ENCODE measurements at regions not wholly inside any gene's neighbourhood (a gene's known extent, or its start where the extent isn't known, plus 50 kb on each side); places are given as distances from the start of the nearest gene placed in this dataset.

DNA sequence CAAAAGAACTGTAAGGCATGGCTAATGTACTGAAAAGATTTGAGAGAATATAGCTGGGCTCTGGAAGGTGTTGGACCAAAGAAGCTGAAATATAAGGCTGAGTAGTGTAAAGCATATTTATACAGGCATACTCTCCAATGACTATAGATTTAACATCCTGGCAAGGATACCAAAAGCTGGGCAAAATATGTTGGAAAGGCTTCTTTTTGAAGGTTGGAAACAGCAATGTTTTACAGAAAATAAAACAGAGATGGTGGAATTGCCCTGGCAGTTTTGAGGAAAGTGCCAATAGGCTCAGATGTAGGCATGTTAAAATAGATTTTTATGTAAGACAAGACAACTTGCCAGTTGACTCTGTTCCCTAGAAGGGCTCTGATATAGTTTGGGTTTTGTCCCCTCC is 184.1 kb upstream of the SHISA6 start:
- no peaks in the 10 kb centered on the region for H3K4me1 ChIP-seq (ENCODE audit: control insufficient read depth in 1 of 2, low read depth in 2 of 2)

DNA sequence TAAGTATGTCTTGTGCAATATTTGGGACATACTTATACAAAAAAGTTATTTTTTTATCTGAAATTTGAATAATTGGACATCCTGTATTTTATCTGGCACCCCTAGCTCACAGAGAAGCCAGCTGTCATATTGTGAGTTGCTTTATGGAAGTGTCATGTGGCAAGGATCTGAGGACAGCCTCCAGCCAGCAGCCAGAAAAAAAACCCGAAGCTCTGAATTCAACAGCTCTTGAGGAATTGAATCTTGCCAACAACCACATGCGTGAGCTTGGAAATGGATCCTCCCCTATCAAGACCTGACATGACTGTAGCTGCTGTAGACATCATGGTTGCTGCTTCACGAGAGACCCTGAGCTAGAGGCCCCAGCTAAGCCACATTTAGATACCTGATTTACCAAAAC is 187.2 kb upstream of the SHISA6 start:
- H3K27ac ChIP-seq, result no peak overlapping the region
- no peaks in the 10 kb centered on the region for H3K27me3 ChIP-seq (replicated peaks; ENCODE audit: insufficient read depth)
- no peaks in the 10 kb centered on the region for H3K36me3 ChIP-seq
- TF ChIP-seq, protein P1, sequence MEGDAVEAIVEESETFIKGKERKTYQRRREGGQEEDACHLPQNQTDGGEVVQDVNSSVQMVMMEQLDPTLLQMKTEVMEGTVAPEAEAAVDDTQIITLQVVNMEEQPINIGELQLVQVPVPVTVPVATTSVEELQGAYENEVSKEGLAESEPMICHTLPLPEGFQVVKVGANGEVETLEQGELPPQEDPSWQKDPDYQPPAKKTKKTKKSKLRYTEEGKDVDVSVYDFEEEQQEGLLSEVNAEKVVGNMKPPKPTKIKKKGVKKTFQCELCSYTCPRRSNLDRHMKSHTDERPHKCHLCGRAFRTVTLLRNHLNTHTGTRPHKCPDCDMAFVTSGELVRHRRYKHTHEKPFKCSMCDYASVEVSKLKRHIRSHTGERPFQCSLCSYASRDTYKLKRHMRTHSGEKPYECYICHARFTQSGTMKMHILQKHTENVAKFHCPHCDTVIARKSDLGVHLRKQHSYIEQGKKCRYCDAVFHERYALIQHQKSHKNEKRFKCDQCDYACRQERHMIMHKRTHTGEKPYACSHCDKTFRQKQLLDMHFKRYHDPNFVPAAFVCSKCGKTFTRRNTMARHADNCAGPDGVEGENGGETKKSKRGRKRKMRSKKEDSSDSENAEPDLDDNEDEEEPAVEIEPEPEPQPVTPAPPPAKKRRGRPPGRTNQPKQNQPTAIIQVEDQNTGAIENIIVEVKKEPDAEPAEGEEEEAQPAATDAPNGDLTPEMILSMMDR (IDR thresholded peaks at IDR 0.05), result no peak
- H3K4me1 ChIP-seq (ENCODE audit: control insufficient read depth in 1 of 2, low read depth in 2 of 2), result no peaks in the 10 kb centered on the region
- ATAC-seq (ENCODE audit: insufficient number of reproducible peaks, low FRiP score, low read depth) (no peak), DNase-seq (ENCODE audit: low spot score) (no peak)
- no peak overlapping the region for H3K4me3 ChIP-seq
- no peaks in the 10 kb centered on the region for H3K9me3 ChIP-seq

More for the DNA sequence above, 184.1 kb upstream of the SHISA6 start:
- no peaks in the 10 kb centered on the region for H3K9me3 ChIP-seq
- ATAC-seq (ENCODE audit: insufficient number of reproducible peaks, low FRiP score, low read depth) (no peak), DNase-seq (ENCODE audit: low spot score) (no peak)
- no peaks in the 10 kb centered on the region for H3K27me3 ChIP-seq (replicated peaks; ENCODE audit: insufficient read depth)
- no peaks in the 10 kb centered on the region for H3K36me3 ChIP-seq
- TF ChIP-seq, protein P1 (IDR thresholded peaks at IDR 0.05), result no peak
- H3K4me3 ChIP-seq, result no peak overlapping the region
- H3K27ac ChIP-seq, result no peak overlapping the region

DNA sequence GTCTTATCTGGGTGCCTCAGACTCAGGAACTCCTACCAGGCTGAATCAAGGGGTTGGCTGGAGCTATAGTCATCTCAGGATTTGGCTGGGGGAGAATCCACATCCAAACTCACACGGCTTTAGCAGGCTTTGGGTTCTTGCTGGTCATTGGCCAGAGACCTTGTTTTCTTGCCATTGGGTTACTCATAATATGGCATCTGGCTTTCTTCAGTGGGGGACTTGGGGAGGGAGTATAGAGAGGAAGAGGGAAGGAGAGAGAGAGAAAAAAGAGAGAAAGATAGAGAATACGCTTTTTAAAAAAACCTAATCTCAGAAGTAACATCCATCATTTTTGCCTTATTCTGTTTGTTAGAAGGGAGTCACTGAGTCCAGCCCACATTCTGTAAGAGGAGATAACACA is 191.5 kb upstream of the SHISA6 start:
- Histone ChIP-seq H3K27me3 (replicated peaks; ENCODE audit: insufficient read depth) (no peaks in the 10 kb centered on the region), H3K4me3 (no peak overlapping the region), H3K4me1 (ENCODE audit: control insufficient read depth in 1 of 2, low read depth in 2 of 2) (no peaks in the 10 kb centered on the region), H3K27ac (no peak overlapping the region), H3K36me3 (no peaks in the 10 kb centered on the region), H3K9me3 (no peaks in the 10 kb centered on the region)
- ATAC-seq (ENCODE audit: insufficient number of reproducible peaks, low FRiP score, low read depth), result no peak
- no peak for DNase-seq (ENCODE audit: low spot score)
- TF ChIP-seq, protein P1 (IDR thresholded peaks at IDR 0.05), result no peak

DNA sequence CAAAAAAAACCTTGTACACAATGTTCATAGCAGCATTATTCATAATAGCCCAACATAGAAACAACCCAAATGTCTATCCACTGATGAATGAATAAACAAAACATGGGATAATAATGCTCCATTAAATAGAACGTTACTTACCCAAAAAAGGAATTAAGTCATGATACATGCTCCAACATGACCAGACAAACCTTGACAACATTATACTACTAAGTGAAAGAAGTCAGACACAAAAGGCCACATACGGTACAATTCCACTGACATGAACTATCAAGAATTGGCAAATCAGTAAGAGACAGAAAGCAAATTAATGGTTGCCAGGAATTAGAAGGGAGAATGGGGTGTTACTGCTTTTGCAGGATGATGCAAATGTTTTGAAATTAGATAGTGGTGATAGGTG is 193.8 kb upstream of the SHISA6 start:
- H3K9me3 ChIP-seq, result no peaks in the 10 kb centered on the region
- no peak for ATAC-seq (ENCODE audit: insufficient number of reproducible peaks, low FRiP score, low read depth)
- H3K27ac ChIP-seq, result no peak overlapping the region
- no peaks in the 10 kb centered on the region for H3K36me3 ChIP-seq
- no peaks in the 10 kb centered on the region for H3K27me3 ChIP-seq (replicated peaks; ENCODE audit: insufficient read depth)
- TF ChIP-seq, protein P1 (IDR thresholded peaks at IDR 0.05), result no peak
- no peak overlapping the region for H3K4me3 ChIP-seq
- no peak for DNase-seq (ENCODE audit: low spot score)
- H3K4me1 ChIP-seq (ENCODE audit: control insufficient read depth in 1 of 2, low read depth in 2 of 2), result no peaks in the 10 kb centered on the region

DNA sequence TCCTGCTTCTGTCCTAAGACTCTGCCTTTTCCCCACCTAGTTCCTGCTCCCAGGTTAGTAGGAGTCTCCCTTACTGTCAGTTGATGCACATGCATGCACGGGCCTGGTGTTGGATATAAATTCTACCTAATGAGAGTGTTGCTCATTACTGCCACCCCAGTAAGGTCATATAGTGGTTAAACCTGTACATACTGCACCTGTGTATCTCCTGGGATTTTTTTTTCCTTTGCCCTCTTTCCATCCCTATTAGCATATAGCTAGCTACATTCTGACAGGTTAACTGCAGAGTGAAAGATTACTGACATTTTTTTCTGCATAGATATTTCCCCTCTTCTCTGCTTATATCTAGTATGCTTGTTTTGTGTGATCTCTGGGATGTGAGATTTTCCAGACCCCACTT is 201.5 kb upstream of the PIRT start:
- Histone ChIP-seq H3K9me3 (no peaks in the 10 kb centered on the region), H3K27me3 (replicated peaks; ENCODE audit: insufficient read depth) (no peaks in the 10 kb centered on the region), H3K4me3 (no peak overlapping the region), H3K36me3 (no peaks in the 10 kb centered on the region), H3K4me1 (ENCODE audit: control insufficient read depth in 1 of 2, low read depth in 2 of 2) (no peaks in the 10 kb centered on the region), H3K27ac (no peak overlapping the region)
- DNase-seq (ENCODE audit: low spot score) (no peak), ATAC-seq (ENCODE audit: insufficient number of reproducible peaks, low FRiP score, low read depth) (no peak)
- TF ChIP-seq, protein P1 (IDR thresholded peaks at IDR 0.05), result no peak
